ENCODE measurements at regions not wholly inside any gene's neighbourhood (a gene's known extent, or its start where the extent isn't known, plus 50 kb on each side); places are given as distances from the start of the nearest gene placed in this dataset.
"Not testable (repeated sequence)": the region's sequence is repeated elsewhere in the genome, so short reads cannot be mapped to it uniquely, and the experiment has no call there.

DNA sequence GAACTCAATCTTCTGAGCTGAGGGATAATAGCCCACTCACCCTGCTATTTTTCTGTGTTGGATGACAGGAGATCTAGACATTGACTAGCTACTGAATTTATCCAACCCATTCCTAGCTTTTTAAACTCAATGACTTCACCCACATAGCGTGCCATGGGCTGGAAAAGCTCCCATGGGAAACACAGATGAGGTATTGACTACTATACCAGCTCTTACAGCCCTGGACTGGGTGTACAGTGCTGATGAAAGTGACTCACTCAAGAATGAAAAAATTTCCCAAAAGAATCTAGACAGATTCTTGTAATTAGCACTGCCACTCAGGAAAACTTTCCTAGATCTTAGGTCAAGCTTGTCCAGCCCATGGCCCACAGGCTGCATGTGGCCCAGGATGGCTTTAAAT, 72.7 kb upstream of the NREP start:
- CTCF ChIA-PET, result no interaction called here
- DNase-seq (ENCODE audit: low spot score), result no peak
- Histone ChIP-seq H3K27me3 (replicated peaks; ENCODE audit: insufficient read depth, low read depth, low read length, poor library complexity) (no peaks in the 10 kb centered on the region), H3K4me3 (ENCODE audit: low read depth, low read length, poor library complexity, severe bottlenecking) (no peak overlapping the region), H3K9me3 (ENCODE audit: low read depth, low read length, poor library complexity, severe bottlenecking) (no peaks in the 10 kb centered on the region), H3K36me3 (ENCODE audit: insufficient read depth, low read length, poor library complexity, severe bottlenecking) (no peaks in the 10 kb centered on the region), H3K27ac (ENCODE audit: low read depth, low read length, poor library complexity, severe bottlenecking) (no peak overlapping the region), H3K4me1 (ENCODE audit: insufficient read depth, low read length, poor library complexity, severe bottlenecking) (no peaks in the 10 kb centered on the region)
- TF ChIP-seq EZH2 (IDR thresholded peaks at IDR 0.05; ENCODE audit: borderline replicate concordance, low read depth, low read length, poor library complexity, severe bottlenecking), result no peak
- TF ChIP-seq, protein P1, sequence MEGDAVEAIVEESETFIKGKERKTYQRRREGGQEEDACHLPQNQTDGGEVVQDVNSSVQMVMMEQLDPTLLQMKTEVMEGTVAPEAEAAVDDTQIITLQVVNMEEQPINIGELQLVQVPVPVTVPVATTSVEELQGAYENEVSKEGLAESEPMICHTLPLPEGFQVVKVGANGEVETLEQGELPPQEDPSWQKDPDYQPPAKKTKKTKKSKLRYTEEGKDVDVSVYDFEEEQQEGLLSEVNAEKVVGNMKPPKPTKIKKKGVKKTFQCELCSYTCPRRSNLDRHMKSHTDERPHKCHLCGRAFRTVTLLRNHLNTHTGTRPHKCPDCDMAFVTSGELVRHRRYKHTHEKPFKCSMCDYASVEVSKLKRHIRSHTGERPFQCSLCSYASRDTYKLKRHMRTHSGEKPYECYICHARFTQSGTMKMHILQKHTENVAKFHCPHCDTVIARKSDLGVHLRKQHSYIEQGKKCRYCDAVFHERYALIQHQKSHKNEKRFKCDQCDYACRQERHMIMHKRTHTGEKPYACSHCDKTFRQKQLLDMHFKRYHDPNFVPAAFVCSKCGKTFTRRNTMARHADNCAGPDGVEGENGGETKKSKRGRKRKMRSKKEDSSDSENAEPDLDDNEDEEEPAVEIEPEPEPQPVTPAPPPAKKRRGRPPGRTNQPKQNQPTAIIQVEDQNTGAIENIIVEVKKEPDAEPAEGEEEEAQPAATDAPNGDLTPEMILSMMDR (conservative IDR thresholded peaks at IDR 0.05; ENCODE audit: low read depth, low read length), result no peak
- BruUV-seq (replicated peaks), result no TSS peak
- POLR2A ChIA-PET (ENCODE audit: low non-redundant PET), result no interaction called here
- intact Hi-C loops (cut with micrococcal nuclease; ENCODE audit: unreplicated experiment), result no loop called here

GRCh38 chr5:111826064-111826463, 69.1 kb upstream of the NREP start:
- H3K27ac ChIP-seq (ENCODE audit: low read depth, low read length, poor library complexity, severe bottlenecking), result no peak overlapping the region
- no peak for DNase-seq (ENCODE audit: low spot score)
- POLR2A ChIA-PET (ENCODE audit: low non-redundant PET), result no interaction called here
- no peaks in the 10 kb centered on the region for H3K36me3 ChIP-seq (ENCODE audit: insufficient read depth, low read length, poor library complexity, severe bottlenecking)
- no TSS peak for BruUV-seq (replicated peaks)
- CTCF ChIA-PET, result no interaction called here
- H3K27me3 ChIP-seq (replicated peaks; ENCODE audit: insufficient read depth, low read depth, low read length, poor library complexity), result no peaks in the 10 kb centered on the region
- no peak overlapping the region for H3K4me3 ChIP-seq (ENCODE audit: low read depth, low read length, poor library complexity, severe bottlenecking)
- no peaks in the 10 kb centered on the region for H3K4me1 ChIP-seq (ENCODE audit: insufficient read depth, low read length, poor library complexity, severe bottlenecking)
- H3K9me3 ChIP-seq (ENCODE audit: low read depth, low read length, poor library complexity, severe bottlenecking), result no peaks in the 10 kb centered on the region
- intact Hi-C loops (cut with micrococcal nuclease; ENCODE audit: unreplicated experiment), result no loop called here
- TF ChIP-seq, protein P1 (conservative IDR thresholded peaks at IDR 0.05; ENCODE audit: low read depth, low read length), result no peak
- TF ChIP-seq EZH2 (IDR thresholded peaks at IDR 0.05; ENCODE audit: borderline replicate concordance, low read depth, low read length, poor library complexity, severe bottlenecking), result no peak

DNA sequence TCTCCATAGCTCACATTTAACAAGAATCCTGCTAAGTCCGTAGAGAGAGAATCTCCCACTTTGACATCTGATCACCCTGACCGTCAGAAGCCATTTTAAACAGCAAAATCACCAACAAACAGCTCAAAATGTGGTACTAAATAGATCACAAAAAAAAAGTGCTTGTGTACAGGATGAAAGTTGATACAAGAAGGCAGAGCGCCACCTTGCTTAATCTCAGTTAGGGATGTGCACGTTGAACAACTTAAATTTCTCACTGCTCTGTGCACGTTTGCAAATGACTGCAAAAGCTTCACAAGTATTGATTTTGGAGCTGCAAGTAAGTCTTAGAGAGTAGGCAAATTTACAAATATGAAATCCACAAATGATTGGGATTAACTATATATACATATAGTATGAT, 63.1 kb upstream of the NREP start:
- no TSS peak for BruUV-seq (replicated peaks)
- intact Hi-C loops (cut with micrococcal nuclease; ENCODE audit: unreplicated experiment), result no loop called here
- no peak for TF ChIP-seq EZH2 (IDR thresholded peaks at IDR 0.05; ENCODE audit: borderline replicate concordance, low read depth, low read length, poor library complexity, severe bottlenecking)
- TF ChIP-seq, protein P1 (conservative IDR thresholded peaks at IDR 0.05; ENCODE audit: low read depth, low read length), result peak; percentile 22; the same call in 1 of the 2 replicates
- Histone ChIP-seq H3K4me1 (ENCODE audit: insufficient read depth, low read length, poor library complexity, severe bottlenecking) (no peaks in the 10 kb centered on the region), H3K4me3 (ENCODE audit: low read depth, low read length, poor library complexity, severe bottlenecking) (no peak overlapping the region), H3K27ac (ENCODE audit: low read depth, low read length, poor library complexity, severe bottlenecking) (no peak overlapping the region), H3K27me3 (replicated peaks; ENCODE audit: insufficient read depth, low read depth, low read length, poor library complexity) (no peaks in the 10 kb centered on the region), H3K9me3 (ENCODE audit: low read depth, low read length, poor library complexity, severe bottlenecking) (no peaks in the 10 kb centered on the region), H3K36me3 (ENCODE audit: insufficient read depth, low read length, poor library complexity, severe bottlenecking) (no peaks in the 10 kb centered on the region)
- ChIA-PET POLR2A (ENCODE audit: low non-redundant PET) (no interaction called here), CTCF (interaction anchor here (0.7 to 1.1 kb wide), 2 partner anchors 40 to 269 kb away, joined by 3 to 4 read pairs; no protein-coding TSS in a partner anchor)
- no peak for DNase-seq (ENCODE audit: low spot score)

DNA sequence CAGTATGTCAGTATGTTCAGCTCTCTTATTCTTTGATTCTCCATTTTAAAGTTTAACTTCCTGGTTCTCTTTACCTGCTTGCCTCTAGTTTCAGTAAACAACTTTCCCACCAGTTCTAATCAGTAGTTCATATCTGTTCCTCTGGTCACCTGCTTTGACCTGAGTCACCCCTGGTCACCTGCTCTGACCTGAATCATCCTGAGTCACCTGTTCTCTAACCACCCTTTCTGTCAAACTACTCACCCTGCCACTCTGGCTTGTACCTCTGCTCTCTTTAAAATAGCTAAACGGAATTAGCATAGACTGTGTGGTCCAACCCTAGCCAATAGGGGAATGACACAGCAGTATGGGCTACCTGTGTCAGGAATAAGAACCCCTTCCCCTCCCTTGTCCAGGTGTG, 62.0 kb upstream of the NREP start:
- intact Hi-C loops (cut with micrococcal nuclease; ENCODE audit: unreplicated experiment); H3K4me1 ChIP-seq (ENCODE audit: insufficient read depth, low read length, poor library complexity, severe bottlenecking); BruUV-seq (replicated peaks); H3K27ac ChIP-seq (ENCODE audit: low read depth, low read length, poor library complexity, severe bottlenecking); H3K36me3 ChIP-seq (ENCODE audit: insufficient read depth, low read length, poor library complexity, severe bottlenecking); POLR2A ChIA-PET (ENCODE audit: low non-redundant PET); DNase-seq (ENCODE audit: low spot score); H3K4me3 ChIP-seq (ENCODE audit: low read depth, low read length, poor library complexity, severe bottlenecking); H3K27me3 ChIP-seq (replicated peaks; ENCODE audit: insufficient read depth, low read depth, low read length, poor library complexity); H3K9me3 ChIP-seq (ENCODE audit: low read depth, low read length, poor library complexity, severe bottlenecking); CTCF ChIA-PET: not testable (repeated sequence)

Measured in A673 (cell line).